T-helper 22 cell (primary cell): ENCODE measurements at regions not wholly inside any gene's neighbourhood (a gene's known extent, or its start where the extent isn't known, plus 50 kb on each side); places are given as distances from the start of the nearest gene placed in this dataset.

Experiments used
- DNase-seq: peaks from one replicate; pipeline ENCODE4 v3.0.0-alpha.2; 2020; ENCODE audit warnings: low read depth

- no peak for DNase-seq
These were observed 278.4 kb upstream of the SNX7 start for GRCh38 chr1:98382986-98383740.

DNA sequence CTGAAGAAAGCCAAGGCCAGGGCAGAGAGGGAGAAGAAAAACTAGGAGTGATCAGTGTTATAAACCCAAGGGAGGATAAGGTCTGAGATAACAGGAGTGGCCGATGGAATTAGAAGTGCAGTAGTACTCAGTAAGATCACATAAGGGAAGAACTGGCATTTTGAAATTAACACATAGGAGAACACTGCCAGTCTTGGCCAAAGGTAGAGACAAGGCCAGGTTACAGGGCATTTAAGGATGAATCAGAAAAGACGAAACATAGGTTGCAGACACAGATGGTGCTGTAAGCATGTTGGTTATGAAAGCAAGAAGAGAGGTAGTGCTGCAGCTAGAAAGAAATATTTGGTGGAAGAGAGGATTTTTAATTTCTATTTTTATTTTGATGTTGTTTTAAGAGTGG is 278.9 kb upstream of the SNX7 start:
- no peak for DNase-seq

GRCh38 chr1:98374098-98374497 is 287.4 kb upstream of the SNX7 start:
- DNase-seq = no peak

GRCh38 chr1:98373056-98373455 is 288.5 kb upstream of the SNX7 start:
- no peak for DNase-seq

GRCh38 chr1:98371764-98372163 is 289.8 kb upstream of the SNX7 start:
- no peak for DNase-seq

- DNase-seq = no peak
These were observed 292.1 kb upstream of the SNX7 start for GRCh38 chr1:98369463-98369862.

DNA sequence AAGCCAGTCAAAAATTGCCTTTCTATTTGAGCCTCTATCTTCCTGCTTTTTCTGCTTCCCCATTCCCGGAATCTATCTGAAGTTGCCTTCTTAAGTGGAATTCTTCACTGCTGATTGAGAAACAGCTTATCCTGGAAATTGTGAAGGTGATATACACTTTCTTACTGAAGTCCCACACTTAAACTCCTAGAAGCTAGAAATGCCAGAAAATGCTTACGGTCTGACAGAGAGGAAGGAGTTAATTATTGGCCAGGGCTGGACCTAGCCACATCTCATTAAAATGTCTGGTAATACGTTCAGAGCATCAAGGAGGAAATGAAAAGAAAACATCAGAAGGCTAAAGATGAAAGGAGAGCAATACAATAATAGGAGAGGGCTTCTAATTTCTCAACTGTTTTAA is 292.5 kb upstream of the SNX7 start:
- no peak for DNase-seq

DNA sequence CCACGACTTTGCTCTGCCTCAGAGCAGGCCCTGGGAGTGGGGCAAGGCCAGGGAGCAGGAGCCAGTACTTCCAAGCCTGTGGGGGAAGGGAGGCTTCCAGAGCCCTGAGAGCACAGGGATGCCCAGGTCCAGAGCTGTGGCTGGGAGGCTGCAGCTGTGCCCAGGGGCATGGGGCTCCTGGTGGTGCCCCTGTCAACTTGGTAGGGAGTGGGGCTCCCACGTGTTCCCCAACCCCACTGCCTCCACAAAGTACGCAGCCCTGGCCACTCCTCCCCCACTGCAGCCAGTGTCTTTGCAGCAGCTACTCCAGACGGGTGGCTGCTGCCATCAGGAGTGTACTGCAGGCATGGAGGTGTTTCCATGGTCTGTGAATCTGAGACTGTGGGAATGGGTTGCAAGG is 294.1 kb upstream of the SNX7 start:
- DNase-seq = no peak

DNA sequence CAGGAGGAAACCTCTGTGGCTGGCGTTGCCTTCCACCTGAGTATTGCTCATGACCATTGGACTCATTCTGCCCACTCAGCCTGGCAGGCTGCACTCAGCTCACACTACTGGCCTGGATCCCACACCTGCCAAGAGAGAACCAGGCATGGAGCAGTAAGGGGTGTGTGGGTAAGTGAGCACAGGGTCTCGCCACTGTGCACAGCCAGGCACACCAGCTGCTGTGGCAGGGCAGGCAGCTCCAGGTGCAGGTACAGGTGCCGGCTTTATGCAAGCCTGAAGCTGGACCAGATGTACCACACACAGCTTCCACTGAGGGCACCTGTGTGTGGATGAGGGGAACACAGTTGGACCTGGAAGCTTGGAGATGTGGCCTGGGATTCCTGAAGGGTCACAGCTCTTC is 295.2 kb upstream of the SNX7 start:
- no peak for DNase-seq

DNA sequence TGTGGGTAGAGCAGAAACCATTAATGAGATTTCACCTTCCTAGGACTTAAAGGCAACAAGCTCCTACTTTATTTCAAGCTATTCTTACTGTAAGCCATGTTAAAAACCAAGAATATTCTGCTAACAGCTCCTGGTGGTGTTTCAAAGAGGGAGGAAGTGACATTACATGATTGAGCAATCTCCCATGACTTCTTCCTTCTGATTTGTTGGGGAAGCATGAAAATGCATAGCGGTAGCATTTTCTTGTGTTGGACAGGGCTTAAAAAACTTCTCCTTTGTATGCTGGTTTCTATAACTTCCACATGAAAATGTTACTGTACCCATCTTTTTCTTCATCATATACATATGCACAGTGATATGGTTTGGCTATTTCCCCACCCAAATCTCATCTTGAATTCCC is 297.0 kb upstream of the SNX7 start:
- DNase-seq = no peak

DNA sequence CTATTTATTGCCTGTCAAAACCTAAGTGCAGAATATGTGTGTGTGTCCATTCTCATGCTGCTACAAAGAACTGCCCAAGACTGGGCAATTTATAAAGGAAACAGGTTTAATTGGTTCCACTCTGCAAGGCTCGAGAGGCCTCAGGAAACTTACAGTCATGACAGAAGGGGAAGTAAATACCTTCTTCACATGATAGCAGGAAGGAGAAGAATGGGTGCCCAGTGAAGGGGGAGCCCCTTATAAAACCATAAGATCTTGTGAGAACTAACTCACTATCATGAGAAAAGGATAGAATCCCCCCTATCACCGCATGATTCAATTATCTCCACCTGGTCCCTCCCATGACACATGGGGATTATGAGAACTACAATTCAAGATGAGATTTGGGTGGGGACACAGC is 300.7 kb upstream of the SNX7 start:
- no peak for DNase-seq

DNA sequence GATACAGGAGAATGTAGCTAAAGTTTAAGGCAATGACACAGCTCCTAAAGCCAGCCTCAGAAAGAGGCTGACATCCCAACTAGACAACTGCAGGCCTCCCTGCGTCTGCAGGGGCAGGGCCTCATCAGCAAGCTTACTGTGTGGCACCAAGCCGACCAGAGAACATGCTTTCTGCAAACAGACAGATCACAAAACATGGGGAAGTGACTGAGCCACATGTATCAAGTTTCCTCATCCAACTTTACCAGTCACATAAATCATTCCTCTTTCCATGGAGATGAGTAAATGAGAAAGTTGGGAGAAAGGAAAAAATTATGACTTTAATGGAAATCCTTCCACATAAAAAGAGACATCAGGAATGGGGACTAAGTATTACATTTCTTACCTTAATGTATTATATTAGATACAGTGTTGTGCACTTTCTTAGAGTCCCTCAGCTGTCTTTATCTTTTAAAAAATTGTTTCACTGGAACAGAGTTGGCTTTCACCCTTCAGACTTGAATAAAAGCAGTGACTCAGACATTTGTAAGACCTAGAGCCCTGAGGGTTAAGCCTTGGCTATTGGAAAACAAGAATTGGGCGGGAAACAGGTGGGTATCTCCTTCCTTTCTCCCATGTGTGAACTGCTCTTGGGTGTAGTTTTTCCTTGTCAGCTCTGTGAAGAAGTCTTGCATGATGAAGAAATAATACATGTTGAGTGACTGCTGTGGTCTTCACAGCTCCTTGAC is 305.7 kb upstream of the SNX7 start:
- DNase-seq = no peak

- no peak for DNase-seq
These were observed 309.1 kb upstream of the SNX7 start for GRCh38 chr1:98352378-98352777.

GRCh38 chr1:98351561-98351960 is 310.0 kb upstream of the SNX7 start:
- DNase-seq = no peak

GRCh38 chr1:98345417-98345816 is 316.1 kb upstream of the SNX7 start:
- DNase-seq = no peak

GRCh38 chr1:98344731-98345130 is 316.8 kb upstream of the SNX7 start:
- no peak for DNase-seq

GRCh38 chr1:98342566-98342965 is 319.0 kb upstream of the SNX7 start:
- DNase-seq = no peak

DNA sequence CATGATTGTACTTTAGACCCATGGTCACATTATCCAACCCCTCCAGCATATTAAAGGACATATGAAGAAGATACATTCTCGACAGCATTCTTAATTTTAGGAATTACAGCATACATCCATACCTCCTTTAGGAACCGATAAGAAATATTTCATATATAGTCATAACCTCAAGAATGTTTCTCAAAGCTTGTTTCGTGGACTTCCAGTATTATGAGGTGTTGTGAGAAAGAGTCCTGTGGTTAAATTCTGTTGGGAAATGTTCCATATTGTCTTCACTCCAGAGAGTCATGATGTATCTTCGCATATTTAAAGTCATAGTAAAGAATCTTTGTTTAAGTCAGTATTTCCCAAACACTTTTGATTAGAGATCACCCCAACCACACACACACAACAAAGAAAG is 321.0 kb upstream of the SNX7 start:
- DNase-seq = no peak

- no peak for DNase-seq
These were observed 324.9 kb upstream of the SNX7 start for GRCh38 chr1:98336472-98337083.

GRCh38 chr1:98333936-98334335 is 327.6 kb upstream of the SNX7 start:
- no peak for DNase-seq

DNA sequence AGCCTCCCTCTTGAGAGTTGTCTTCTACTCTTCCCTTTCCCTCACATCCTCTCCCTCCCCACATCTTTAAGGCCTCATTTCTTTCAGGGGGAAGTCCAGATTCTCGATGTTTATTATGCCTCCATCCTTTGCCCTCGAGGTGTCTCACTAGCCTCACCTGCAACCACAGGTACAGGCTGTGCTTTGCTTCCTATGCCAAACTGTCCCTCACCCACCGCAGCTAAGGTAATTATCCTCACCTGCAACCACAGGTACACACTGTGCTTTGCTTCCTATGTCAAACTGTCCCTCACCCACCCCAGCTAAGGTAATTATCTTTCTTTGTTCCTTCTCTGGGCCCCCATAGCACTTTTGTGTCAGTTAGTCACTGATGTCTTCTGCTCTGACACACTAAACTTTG is 328.1 kb upstream of the SNX7 start:
- no peak for DNase-seq

DNA sequence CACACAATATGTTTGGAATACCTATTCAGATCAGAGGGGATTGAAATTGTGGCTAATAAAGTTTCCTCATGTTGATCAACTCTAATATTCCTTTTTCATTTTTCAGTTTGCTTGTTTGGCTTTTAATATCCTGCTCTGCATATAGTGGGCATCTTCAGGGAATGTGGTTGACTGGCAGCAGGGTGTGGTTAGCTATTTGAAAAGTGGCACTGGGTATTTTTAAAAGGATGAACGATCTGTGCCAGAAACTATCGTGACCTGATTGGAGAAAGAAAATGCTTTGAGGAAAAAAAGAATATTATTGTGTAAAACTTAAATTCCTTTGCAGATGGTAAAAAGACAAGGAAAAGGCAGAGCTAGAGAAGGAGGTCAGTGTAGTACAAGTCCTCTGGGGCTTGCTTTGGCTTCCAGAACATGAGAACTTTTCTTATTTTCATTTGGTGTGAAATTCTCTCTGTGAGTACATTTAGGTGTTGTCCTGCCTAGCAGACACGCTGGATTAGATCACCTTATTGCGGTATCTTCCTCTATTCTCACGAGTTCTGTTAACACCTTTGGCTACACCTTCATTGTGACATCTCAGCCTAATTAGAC is 329.7 kb upstream of the SNX7 start:
- no peak for DNase-seq

DNA sequence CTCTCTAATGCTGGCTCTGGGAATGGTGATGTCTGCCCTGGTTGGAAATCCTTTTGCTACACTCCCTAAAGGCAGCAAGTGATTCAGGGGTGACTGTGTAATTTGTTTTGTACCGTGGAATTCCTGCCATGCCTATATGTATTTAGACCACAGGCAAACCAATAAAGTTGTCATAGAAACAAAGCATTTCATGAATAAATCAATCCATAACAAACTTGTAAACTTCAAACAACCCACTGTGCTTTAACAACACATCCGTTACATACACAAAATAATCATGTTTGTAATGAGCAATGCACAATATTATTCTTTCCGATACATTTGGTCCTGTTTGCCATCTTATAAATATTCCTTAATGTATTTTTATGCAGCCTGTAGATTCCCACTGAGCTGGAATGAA is 330.3 kb upstream of the SNX7 start:
- no peak for DNase-seq
